ENCODE measurements at regions not wholly inside any gene's neighbourhood (a gene's known extent, or its start where the extent isn't known, plus 50 kb on each side); places are given as distances from the start of the nearest gene placed in this dataset.

- TF ChIP-seq CTCF (IDR thresholded peaks at IDR 0.05) (no peak), POLR2A (IDR thresholded peaks at IDR 0.05) (no peak), EP300 (IDR thresholded peaks at IDR 0.05) (no peak)
Observed at GRCh38 chr1:183723571-183723970, 70.5 kb upstream of the APOBEC4 start.

Measured in ovary (tissue), 3 donors.